ENCODE measurements at regions not wholly inside any gene's neighbourhood (a gene's known extent, or its start where the extent isn't known, plus 50 kb on each side); places are given as distances from the start of the nearest gene placed in this dataset.

DNA sequence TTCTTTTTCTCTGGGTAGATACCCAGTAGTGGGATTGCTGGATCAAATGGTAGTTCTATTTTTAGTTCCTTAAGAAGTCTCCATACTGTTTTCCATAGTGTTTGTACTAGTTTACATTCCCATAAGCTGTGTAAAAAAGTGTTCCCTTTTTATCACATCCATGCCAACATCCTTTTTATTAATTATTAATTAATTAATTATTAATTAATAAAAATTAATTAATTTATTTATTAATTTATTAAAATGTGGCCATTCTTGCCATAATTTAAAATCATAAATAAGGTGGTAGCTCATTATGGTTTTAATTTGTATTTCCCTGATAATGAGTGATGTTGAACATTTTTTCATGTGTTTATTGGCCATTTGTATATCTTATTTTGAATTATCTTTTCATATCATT lies 173.9 kb upstream of the FOXN2 start:
- DNase-seq = no peak

DNA sequence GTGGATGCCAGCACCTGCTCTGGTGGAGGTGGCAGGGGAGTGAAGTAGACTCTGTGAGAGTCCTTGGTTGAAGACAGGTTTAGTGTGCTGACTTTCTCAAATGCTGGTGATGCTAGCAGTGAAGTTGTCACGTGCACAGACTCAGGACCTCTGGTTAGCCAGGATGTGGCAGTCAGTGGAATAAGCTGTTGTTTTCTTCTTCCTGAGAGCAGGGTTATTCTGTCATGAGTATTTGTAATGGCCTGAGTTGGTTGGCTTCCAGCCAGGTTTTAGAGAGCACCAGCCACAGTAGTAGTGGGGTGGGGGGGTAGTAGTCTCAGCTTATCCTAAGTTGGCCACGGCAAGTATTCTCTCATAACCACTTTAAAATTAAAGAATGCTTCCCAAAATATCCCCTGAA lies 169.7 kb upstream of the FOXN2 start:
- no peak for DNase-seq

DNA sequence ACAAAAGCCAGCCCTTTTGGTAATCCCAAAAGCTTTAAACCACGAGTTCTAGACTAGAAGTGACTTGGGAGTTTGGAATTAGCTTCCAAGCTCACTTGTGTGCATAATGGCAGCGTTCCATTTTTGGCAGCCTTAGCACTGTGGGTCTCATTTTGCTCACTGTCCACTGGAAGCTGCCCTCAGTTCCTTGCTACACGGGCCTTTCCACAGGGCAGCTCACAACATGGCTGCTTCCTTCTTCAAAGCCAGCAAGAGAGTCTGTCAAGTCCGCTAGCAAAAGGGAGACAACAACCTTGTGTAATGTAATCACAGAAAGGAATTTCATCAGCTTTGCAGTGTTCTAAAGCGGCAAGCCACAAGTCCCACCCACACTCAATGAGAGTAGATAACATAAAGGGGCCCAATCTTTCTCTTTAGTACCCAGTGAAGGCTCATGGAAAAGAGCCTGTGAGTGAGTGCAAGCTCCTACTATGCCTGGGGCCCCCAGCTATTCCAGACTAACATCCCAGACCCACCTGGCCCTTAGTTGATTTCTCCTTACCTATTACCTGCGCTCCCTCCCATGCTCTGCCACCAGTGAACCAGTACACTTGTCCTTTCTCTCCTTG lies 168.5 kb upstream of the FOXN2 start:
- no peak for DNase-seq

GRCh38 chr2:48146552-48146951 lies 167.9 kb upstream of the FOXN2 start:
- no peak for DNase-seq

DNA sequence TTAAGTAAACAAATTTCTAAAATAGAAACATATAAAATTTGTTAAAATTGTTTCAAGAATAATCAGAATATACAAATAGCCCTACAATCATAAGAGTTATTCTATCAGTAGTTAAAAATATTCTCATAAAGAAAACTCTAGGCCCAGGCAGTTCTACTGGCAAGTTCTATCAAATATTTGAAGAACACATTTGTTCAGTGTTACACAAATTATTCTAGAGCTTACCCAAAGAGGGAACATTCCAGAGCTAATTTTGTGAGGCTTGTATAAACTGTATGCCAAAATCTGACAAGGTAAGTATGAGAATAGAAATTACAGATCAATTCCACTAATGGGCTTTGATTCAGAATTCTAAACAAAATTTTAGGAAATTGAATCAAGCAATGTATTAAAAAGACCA lies 166.8 kb upstream of the FOXN2 start:
- no peak for DNase-seq

DNA sequence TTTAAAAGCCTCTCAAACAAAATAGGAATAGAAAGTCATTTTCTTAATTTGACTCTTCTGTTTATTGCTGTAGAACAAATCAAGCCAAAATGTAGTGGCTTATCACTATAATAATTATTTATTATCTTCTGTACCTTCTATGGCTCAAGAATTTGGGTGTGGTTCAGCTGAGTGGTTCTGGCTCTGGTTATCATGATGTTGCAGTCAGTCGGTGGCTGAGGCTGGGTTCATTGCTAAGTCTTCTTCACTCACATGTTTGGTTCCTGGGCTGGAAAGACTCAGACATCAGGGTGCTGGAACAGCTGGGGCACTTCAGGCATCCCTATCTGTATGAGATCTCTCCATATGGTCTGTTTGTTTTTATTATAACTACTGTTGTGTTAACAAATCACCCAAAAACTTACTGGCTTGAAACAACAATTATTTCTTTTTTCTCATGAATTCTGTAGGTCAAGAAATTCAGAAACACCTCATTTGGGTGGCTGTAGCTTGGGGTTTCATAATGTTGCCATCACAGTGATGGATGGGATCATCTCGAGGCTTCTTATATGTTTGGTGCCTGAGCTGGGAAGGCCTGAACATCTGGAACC lies 165.5 kb upstream of the FOXN2 start:
- DNase-seq = no peak

- DNase-seq = no peak
Observed at GRCh38 chr2:48157150-48157549, 157.3 kb upstream of the FOXN2 start.

DNA sequence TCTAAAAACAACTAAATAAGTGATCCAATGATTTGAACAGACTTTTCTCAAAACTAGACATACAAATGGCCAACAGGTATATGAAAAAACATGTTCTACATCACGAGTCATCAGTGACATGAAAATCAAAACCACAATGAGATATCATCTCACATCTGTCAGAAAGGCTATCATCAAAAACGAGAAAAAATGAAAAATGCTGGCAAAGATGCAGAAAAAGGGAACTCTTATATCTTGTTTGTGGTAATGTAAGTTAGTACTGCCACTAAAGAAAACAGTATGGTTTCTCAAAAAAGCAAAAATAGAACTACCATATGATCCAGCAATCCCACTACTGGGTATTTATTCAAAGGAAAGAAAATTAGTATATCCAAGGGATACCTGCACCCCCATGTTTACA lies 152.9 kb upstream of the FOXN2 start:
- DNase-seq = no peak

- no peak for DNase-seq
Observed at GRCh38 chr2:48162742-48163141, 151.7 kb upstream of the FOXN2 start.

GRCh38 chr2:48165070-48165753 lies 149.3 kb upstream of the FOXN2 start:
- no peak for DNase-seq

DNA sequence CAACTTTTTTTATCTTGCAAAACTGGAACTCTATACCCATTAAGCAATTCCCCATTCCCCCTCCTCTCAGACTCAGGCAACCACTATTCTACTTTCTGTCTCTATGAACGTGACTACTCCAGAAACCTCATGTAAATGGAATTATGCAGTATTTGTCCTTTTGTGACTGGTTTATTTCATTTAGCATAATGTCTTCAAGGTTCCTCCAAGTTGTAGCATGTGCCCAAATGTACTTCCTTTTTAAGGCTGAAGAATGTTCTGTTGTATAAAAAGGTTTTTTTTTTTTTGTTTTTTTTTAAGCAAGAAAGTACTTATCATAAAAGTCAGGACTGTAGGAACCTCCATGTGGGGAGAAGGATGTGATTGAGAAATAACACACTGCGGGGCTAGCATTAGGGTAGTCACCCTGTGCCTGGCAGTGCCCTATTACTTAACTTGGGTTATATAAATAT lies 145.3 kb upstream of the FOXN2 start:
- no peak for DNase-seq

DNA sequence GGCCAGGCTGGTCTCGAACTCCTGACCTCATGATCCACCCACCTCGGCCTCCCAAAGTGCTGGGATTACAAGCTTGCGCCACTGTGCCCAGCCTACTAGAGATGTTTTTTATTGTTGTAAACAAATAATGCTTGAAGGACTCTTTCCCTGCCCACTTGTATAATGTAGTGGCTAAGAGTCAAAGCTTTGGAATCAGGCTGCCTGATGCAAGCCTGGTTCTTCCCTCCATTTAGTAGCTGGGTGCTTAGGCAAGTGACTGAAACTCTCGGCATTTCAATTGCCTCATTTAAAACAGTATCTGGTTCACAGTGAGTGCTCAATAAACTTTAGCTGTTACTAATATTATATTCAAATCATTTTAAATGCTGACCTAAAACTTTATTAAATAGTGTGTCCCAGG lies 144.2 kb upstream of the FOXN2 start:
- no peak for DNase-seq

DNA sequence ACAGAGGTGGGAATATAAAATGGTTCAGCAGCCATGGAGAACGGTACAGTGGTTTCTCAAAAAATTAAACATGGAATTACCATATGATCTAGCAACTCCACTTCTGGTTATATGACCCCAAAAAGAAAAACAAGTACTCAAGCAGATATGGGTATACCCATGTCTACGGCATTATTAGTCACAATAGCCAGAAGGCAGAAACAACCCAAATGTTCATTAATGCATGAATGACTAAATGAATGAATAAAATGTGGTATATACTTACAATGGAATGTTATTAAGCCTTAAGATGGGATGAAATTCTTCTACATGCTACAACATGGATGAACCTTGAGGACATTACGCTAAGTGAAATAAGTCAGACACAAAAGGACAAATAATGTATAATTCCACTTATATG lies 141.3 kb upstream of the FOXN2 start:
- DNase-seq = no peak

GRCh38 chr2:48174503-48174902 lies 140.0 kb upstream of the FOXN2 start:
- no peak for DNase-seq

GRCh38 chr2:48175254-48175653 lies 139.2 kb upstream of the FOXN2 start:
- DNase-seq = no peak

DNA sequence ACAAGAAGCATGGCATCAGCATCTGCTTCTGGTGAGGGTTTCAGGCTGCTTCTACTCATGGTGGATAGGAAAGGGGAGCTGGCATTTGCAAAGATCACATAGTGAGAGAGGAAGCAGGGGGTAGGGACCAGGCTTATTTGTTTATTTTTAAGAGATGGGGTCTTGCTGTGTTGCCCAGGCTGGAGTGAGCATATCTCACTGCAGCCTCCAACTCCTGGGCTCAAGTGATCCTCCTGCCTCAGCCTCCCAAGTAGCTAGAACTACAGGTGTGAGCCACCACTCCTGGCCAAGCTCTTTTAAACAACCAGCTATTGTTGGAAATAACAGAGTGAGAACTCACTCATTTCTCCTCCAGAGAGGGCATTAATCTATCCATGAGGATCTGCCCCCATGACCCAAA lies 138.8 kb upstream of the FOXN2 start:
- DNase-seq = no peak

- DNase-seq = no peak
Observed at GRCh38 chr2:48176876-48177275, 137.6 kb upstream of the FOXN2 start.

DNA sequence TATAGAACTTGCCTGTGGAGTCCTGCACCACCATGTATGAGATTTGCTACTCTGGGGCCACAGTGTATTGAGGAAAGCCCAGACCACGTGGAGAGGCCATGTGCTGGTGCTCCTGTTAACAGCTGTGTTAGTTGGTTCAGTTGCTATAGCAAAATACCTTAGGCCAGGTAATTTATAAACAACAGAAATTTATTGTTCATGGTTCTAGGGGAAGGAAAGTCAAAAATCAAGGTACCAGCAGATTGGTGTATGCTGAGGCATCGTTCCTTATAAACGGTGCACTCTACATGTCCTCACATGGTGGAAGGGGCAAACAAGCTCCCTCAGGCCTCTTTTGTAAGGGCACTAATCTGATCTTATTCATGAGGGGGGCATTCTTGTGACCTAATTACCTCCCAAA lies 135.9 kb upstream of the FOXN2 start:
- no peak for DNase-seq

GRCh38 chr2:48180557-48180956 lies 133.9 kb upstream of the FOXN2 start:
- DNase-seq = no peak

GRCh38 chr2:48183276-48183675 lies 131.2 kb upstream of the FOXN2 start:
- DNase-seq = no peak

DNA sequence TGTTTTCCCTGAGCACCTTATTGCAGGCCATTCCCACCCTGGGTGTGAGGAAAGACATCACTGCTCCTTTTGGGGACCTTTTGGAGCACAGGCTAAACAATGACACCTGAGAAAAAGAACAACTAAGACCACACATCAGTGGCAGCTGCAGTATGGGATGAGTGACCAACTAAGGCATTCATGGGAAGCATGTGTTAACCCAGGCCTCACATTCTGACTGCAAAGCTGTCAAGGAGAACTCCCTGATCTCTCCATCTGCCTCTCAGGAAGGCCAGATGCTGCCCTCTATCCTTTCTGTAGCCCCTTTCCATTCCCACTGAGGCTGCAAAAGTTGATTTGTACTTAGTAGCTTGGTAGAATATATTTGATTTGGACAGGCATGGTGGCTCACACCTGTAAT lies 130.5 kb upstream of the FOXN2 start:
- DNase-seq = no peak

DNA sequence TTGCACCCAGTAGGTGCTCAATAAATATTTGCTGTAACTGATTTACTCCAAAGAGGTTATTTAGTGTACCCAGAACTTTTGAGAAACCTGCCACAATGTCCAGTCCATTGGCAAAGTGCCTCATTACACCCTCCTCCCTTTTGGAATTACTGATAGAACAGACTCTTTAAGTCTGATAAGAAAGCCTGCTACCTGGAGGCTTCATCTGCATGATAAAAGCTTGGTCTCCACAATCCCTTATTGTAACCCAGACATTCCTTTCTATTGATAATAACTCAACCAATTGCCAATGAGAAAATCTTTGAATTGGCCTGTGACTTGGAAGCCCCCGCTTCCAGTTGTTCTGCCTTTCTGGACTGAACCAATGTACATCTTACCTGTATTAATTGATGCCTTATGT lies 127.0 kb upstream of the FOXN2 start:
- DNase-seq = no peak

- no peak for DNase-seq
Observed at GRCh38 chr2:48189552-48190228, 124.8 kb upstream of the FOXN2 start.

All from right lung (tissue), 2 donors.